ENCODE measurements at regions not wholly inside any gene's neighbourhood (a gene's known extent, or its start where the extent isn't known, plus 50 kb on each side); places are given as distances from the start of the nearest gene placed in this dataset.
"Not testable (repeated sequence)": the region's sequence is repeated elsewhere in the genome, so short reads cannot be mapped to it uniquely, and the experiment has no call there.

- H3K4me3 ChIP-seq (ENCODE audit: low read depth, low read length): not testable (repeated sequence)
Observed at GRCh38 chr7:131158244-131158636, 169.4 kb upstream of the MKLN1 start.

GRCh38 chr7:131159961-131160361 lies 167.7 kb upstream of the MKLN1 start:
- no peak overlapping the region for H3K4me3 ChIP-seq (ENCODE audit: low read depth, low read length)

- H3K4me3 ChIP-seq (ENCODE audit: low read depth, low read length): no peak overlapping the region
Observed at GRCh38 chr7:131161103-131161502, 166.6 kb upstream of the MKLN1 start.

GRCh38 chr7:131164025-131164925 lies 163.4 kb upstream of the MKLN1 start:
- H3K4me3 ChIP-seq (ENCODE audit: low read depth, low read length): no peak overlapping the region

- H3K4me3 ChIP-seq (ENCODE audit: low read depth, low read length): no peak overlapping the region
Observed at GRCh38 chr7:131166066-131166465, 161.6 kb upstream of the MKLN1 start.

- H3K4me3 ChIP-seq (ENCODE audit: low read depth, low read length): no peak overlapping the region
Observed at GRCh38 chr7:131170440-131171271, 157.0 kb upstream of the MKLN1 start.

- no peak overlapping the region for H3K4me3 ChIP-seq (ENCODE audit: low read depth, low read length)
Observed at GRCh38 chr7:131173145-131173890, 154.4 kb upstream of the MKLN1 start.

GRCh38 chr7:131174391-131174790 lies 153.3 kb upstream of the MKLN1 start:
- H3K4me3 ChIP-seq (ENCODE audit: low read depth, low read length): no peak overlapping the region

- H3K4me3 ChIP-seq (ENCODE audit: low read depth, low read length): no peak overlapping the region
Observed at GRCh38 chr7:131174855-131175254, 152.8 kb upstream of the MKLN1 start.

GRCh38 chr7:131182446-131183058 lies 145.1 kb upstream of the MKLN1 start:
- no peak overlapping the region for H3K4me3 ChIP-seq (ENCODE audit: low read depth, low read length)

- no peak overlapping the region for H3K4me3 ChIP-seq (ENCODE audit: low read depth, low read length)
Observed at GRCh38 chr7:131183072-131183471, 144.6 kb upstream of the MKLN1 start.

- no peak overlapping the region for H3K4me3 ChIP-seq (ENCODE audit: low read depth, low read length)
Observed at GRCh38 chr7:131183611-131184119, 144.0 kb upstream of the MKLN1 start.

- no peak overlapping the region for H3K4me3 ChIP-seq (ENCODE audit: low read depth, low read length)
Observed at GRCh38 chr7:131186816-131187215, 140.9 kb upstream of the MKLN1 start.

- H3K4me3 ChIP-seq (ENCODE audit: low read depth, low read length): no peak overlapping the region
Observed at GRCh38 chr7:131188367-131189339, 139.0 kb upstream of the MKLN1 start.

GRCh38 chr7:131189488-131189887 lies 138.2 kb upstream of the MKLN1 start:
- H3K4me3 ChIP-seq (ENCODE audit: low read depth, low read length): no peak overlapping the region

- no peak overlapping the region for H3K4me3 ChIP-seq (ENCODE audit: low read depth, low read length)
Observed at GRCh38 chr7:131190146-131190545, 137.5 kb upstream of the MKLN1 start.

- no peak overlapping the region for H3K4me3 ChIP-seq (ENCODE audit: low read depth, low read length)
Observed at GRCh38 chr7:131190581-131190980, 137.1 kb upstream of the MKLN1 start.

- H3K4me3 ChIP-seq (ENCODE audit: low read depth, low read length): no peak overlapping the region
Observed at GRCh38 chr7:131194070-131194865, 133.4 kb upstream of the MKLN1 start.

GRCh38 chr7:131196803-131197202 lies 130.9 kb upstream of the MKLN1 start:
- H3K4me3 ChIP-seq (ENCODE audit: low read depth, low read length): no peak overlapping the region

Measured in iPS-11a (cell line).